Fibroblast of lung (primary cell): ENCODE measurements at regions not wholly inside any gene's neighbourhood (a gene's known extent, or its start where the extent isn't known, plus 50 kb on each side); places are given as distances from the start of the nearest gene placed in this dataset.
"Not testable (repeated sequence)": the region's sequence is repeated elsewhere in the genome, so short reads cannot be mapped to it uniquely, and the experiment has no call there.

Source experiments
- CTCF ChIP-seq, 2 donors: IDR thresholded peaks in 1 of 2; conservative IDR thresholded peaks in 1 of 2; 1 replicate in 1 of 2; 2 replicates in 1 of 2; pipeline ENCODE4 v1.5.1; 2011 to 2012; ENCODE audit warnings: low read length in 2 of 2, control low read depth in 1 of 2, inconsistent platforms in 1 of 2, low read depth in 1 of 2, mild to moderate bottlenecking in 1 of 2
- EZH2 ChIP-seq: IDR thresholded peaks from 2 replicates; pipeline ENCODE4 v1.5.1; 2012; ENCODE audit warnings: low read length, control low read depth, mild to moderate bottlenecking; ENCODE audit errors: missing control alignments

GRCh38 chr3:193923958-193924357, 212.0 kb upstream of the HES1 start:
- not testable (repeated sequence) for TF ChIP-seq CTCF (conservative IDR thresholded peaks at IDR 0.05 in 1 of 2, IDR thresholded peaks at IDR 0.05 in 1 of 2; ENCODE audit: low read depth in 1 of 2, low read length in 2 of 2); EZH2
